GM04503 (cell line): ENCODE measurements at regions not wholly inside any gene's neighbourhood (a gene's known extent, or its start where the extent isn't known, plus 50 kb on each side); places are given as distances from the start of the nearest gene placed in this dataset.

Experiments used
- DNase-seq: peaks from one replicate; pipeline ENCODE4 v3.0.0-alpha.2; 2012; ENCODE audit warnings: low read depth

DNA sequence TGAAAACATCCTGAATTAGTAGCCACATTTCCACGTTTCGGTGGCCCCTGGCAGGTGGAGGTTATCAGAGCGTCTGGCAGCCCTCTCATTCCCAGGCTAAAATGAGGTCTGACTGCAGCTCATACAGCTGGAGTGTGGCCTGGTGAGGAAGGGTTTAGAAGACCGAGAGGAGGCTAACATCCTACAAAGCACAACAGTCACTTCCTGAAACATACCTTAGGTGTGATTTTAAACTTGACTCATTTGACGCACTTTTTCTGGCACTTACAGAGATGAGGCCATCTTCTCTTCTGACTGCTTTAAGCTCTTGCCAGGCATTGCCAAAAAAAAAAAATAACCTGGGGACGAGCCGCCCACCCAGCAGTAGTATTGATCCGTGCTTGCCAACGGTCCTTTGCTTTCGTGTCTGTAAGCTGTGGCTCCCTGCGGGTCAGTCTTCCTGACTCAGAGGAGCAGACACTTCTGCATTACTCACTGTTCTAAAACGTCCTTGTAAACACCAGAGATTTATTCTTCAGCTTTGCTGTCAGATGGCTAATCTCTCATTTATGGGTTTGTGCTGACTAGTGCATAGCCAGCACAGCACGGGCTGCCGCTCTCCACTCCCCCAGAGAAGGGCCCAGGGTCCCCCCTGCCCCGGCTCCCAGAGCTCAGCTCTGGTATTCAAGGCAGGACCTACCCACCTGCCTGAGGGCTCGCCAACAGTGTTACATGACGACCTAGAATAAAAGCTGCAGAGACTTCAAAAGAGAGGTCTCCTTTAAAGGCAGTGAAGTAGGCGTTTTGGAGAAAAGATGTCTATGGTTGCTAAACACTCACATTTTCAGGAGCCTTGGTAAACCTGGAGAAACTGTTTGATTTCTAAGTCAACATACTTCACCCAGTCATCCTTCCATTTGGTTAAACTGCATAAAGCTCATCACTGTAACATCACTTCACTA, 78.5 kb upstream of the FRMD1 start:
- peak; percentile 71 for DNase-seq

- DNase-seq, result no peak
These were observed 77.8 kb upstream of the FRMD1 start for GRCh38 chr6:168156742-168157265.

DNA sequence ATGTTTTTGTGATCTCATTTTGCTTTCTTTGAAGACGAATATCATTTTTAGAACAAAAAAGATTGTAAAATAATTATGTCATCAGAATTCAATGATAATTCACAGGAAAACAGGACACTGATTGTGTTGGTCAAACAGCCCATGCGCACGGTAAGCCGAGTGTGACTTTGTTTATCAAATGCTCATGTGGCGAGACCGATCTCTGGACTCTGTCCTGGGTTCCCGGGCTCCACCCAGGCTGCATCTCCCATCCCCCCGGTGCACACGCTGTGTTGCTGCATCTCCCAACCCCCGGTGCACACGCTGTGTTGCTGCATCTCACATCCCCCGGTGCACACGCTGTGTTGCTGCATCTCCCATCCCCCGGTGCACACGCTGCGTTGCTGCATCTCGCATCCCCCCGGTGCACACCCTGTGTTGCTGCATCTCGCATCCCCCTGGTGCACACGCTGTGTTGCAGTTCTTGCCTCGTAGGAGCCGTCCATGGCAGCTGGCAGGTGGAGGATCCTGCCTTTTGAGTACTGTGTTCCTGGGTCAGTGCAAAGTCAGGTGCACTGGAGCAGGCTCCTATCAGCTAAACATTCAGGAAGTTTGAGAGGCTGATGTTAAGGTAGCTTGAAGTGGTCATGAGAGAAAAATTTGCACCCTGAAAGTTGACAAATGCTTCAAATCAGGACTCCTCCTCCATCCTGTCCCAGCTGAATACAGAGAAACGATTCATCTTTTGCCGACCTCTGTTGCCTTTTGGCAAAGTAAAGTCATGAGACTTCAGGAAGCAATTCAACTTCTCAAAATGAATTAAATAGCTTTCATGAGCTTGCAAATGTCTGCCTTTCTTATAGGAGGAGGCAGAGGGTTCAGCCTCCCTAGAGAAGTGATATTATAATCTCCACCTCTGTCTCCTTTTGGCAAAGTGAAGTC, 77.1 kb upstream of the FRMD1 start:
- DNase-seq, result no peak

GRCh38 chr6:168155193-168155592, 76.2 kb upstream of the FRMD1 start:
- DNase-seq, result peak; percentile 41

- no peak for DNase-seq
These were observed 75.4 kb upstream of the FRMD1 start for GRCh38 chr6:168154263-168154917.

DNA sequence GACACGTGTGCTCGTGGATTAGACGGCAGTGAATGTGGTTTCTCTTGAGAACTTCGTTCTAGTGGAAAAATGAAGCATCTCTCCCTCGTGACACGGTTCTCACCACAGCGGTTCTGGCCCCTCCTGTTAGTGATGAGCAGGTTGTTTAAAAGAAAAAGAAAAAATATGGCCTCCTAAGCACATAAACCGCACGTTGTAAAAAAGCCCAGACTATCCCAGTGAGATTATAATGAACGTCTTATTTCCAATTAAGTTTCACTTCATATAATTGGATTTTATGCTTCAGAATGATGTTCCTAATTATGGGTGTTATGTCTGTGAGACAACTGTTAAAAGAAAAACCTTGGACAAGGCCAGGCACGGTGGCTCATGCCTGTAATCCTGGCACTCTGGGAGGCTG, 74.5 kb upstream of the FRMD1 start:
- DNase-seq, result no peak

DNA sequence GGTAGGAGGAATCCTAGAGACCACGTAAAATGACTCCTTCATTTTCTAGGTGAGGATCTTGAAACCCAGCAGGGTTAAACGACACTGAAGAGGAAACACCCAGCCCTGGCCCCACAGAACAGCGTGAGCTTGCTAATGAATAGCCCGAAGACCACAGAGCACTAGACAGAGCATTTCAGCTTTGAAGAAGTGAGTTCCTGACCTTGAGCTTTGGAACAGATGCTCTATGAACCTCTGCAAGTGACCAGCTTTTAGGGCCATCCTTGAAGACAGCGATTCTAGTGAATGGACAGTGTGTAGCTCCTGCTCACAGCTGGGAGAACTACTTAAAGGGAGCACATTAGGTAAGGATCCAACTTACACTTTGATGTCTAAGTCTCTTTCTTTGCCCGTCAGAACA, 74.0 kb upstream of the FRMD1 start:
- DNase-seq, result no peak

DNA sequence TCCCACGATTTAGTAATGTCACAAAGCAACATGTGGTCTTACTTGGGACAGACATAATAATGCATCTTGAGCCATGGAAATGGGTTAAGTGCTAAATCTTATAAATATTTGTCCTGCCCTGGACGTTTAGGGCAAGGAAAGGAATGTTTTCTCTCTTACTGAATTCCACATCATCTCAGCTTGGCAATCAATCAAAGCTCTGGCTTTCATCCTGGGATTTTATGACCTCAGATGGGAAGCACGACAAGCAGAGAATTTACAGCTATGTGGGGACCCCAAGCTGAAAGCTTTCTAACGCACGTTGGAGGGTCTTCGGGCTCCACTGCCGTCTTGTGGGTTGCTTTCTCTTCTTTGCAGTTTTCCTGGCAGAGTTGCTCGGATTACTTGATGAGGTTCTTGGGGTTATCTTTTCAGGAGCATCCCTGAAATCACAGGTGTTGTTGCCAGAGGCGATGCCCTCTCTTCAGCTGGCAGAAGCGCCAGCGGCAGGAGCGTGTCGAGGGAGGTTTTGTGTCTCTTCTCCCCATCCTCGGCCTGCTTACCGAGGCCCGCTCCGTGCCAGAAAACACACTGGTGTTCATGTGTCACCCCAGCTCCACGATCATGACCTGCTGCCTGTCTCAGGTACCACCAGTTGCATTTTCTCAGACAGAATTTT, 73.4 kb upstream of the FRMD1 start:
- DNase-seq, result peak; percentile 42

DNA sequence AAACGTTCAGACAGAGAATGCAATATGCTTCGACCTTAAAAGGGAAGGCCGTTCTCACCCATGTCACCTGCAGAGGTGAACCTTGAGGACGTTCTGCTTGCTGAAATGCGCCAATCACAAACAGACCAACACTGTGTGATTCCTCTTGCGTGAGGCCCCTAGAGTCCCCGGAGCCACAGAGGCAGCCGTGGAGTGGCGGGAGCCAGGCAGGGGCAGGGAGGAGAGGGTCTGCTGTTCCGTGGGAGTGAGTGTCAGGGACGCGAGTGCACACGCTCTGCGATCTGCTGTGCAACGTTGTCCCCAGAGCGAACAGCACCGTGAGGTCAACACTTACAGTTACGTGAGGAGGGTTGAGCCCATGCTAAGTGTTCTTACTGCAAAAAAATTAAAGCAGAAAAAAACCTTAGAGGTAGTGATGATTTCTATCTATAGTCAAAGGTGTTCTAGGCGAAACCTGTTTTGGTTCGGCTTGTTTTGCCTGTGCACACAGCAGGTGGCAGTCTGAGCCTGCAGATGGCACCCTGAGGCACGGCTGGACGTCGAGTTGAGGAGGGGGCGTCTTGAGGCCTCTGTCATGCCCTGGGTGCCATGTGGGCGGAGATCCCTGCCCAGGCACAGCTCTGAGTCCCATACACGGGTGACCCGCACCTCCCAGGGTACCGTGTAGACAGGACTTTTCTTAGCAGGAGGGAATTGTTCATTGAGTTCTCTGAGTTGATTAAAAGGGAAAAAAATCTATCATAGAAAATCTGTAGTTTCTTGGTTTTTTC, 71.7 kb upstream of the FRMD1 start:
- no peak for DNase-seq

DNA sequence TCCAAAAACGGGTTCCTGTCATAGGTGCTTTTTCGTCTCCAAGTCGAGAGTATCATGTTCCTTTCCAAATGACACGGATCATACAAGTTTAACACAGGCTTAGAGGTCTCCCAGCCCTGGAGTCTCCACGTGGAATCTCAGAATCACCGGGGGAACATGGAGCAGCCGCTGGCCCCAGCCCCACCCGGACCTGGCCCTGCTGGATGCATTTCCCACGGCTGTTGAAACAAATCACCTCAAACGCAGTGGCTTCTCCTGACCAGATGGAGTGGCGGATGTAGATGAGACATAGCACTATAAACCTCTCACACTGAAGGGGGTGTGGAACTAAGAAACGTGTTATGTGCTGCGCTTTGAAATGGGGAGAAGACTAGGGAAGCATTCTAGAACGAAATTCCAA, 70.0 kb upstream of the FRMD1 start:
- DNase-seq, result no peak

DNA sequence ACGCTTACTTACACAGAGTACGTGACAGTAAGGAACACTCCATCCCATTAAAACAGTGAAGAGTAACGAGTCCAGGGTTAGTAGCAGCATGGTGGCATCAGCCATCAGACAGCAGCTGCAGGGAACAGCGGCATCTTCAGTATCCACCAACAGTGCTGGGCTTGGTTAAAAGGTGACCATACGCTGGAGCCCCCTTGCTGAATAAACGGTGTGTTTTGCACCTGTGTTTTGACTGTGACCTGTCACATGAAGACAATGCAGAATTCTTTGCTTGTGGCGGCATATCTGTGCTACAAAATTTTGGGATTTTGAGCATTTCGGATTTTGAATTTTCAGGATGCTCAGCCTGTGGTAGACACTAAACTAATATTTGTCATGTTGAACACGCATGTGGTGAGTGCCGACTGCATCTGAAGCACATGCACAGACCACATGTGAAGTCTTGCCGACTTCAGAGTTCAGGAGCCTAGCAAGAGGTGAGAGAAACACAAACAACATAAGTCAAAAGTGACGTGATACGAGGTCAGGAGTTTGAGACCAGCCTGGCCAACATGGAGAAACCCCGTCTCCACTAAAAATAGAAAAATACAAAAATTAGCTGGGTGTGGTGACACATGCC, 69.3 kb upstream of the FRMD1 start:
- no peak for DNase-seq

- DNase-seq, result no peak
These were observed 68.3 kb upstream of the FRMD1 start for GRCh38 chr6:168147205-168147738.

- DNase-seq, result no peak
These were observed 67.0 kb upstream of the FRMD1 start for GRCh38 chr6:168145747-168146596.

DNA sequence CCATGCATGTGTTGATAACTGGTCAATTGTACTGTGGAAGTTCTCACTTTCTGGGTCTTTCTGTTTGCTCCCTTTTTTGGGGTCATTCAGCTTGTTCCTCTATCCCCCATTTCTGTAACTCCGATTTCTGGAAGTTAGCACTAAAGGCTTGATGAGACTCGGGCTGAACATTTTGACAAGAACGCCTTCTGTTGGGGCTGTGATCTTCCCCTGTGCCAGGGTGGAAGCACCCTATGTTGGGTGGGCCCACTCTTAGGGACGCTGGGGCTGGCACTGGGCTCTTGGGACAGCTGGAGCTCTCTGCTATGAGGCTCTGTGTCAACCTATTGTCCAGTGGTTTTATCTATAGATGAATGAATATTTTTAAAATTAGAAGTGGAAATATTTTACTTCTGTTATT, 60.1 kb upstream of the FRMD1 start:
- no peak for DNase-seq

GRCh38 chr6:168138436-168138835, 59.4 kb upstream of the FRMD1 start:
- DNase-seq, result no peak

GRCh38 chr6:168137024-168137423, 58.0 kb upstream of the FRMD1 start:
- no peak for DNase-seq

GRCh38 chr6:168136622-168137021, 57.6 kb upstream of the FRMD1 start:
- DNase-seq, result no peak

GRCh38 chr6:168136001-168136400, 57.0 kb upstream of the FRMD1 start:
- DNase-seq, result no peak

DNA sequence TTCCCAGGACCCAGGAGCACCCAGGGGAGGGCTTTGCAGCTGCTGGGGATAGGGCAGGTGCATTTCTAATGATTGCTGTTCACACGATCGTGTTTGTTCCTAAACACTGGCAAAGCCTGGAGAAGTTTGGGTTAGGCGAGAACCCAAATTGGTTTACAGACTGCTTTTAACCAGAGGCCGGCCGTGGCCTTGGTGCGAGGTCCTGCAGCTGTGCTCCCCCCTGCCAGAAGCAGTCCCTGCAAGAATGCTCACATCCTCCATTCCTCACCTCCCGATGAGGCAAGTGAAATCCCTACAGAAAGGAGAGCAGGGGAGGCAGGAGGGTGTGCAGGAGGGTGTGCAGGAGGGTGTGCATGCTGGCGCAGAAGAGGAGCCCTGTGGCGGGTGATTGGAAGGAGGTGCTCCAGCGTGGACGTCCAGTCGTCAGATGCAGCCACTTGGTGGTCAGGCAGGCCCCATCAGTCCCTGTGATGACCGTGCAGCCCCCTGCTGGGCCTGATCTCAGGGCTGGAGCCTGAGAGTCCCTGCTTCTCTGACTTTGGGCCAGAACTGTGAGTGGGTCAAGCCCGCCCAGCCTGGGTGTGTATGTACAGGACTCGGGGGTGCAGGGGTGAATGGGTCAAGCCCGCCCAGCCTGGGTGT, 55.7 kb upstream of the FRMD1 start:
- no peak for DNase-seq
